Tibial nerve (tissue), 4 donors: ENCODE measurements at regions not wholly inside any gene's neighbourhood (a gene's known extent, or its start where the extent isn't known, plus 50 kb on each side); places are given as distances from the start of the nearest gene placed in this dataset.

Experiments used
- DNase-seq, 2 donors: peaks; one replicate each; pipeline ENCODE4 v3.0.0-alpha.2; 2019; ENCODE audit warnings: low spot score in 2 of 2
- H3K27ac ChIP-seq, 4 donors: fragments of 200-600 bp; sonication (generic) in 3 of 4; one replicate each; pipeline ENCODE4 v1.5.1; 2017 to 2019; ENCODE audit warnings: mild to moderate bottlenecking in 1 of 4
- H3K27me3 ChIP-seq, 2 donors: fragments of 200-600 bp; sonication (generic) in 1 of 2; one replicate each; pipeline versions ENCODE4 v1.5.1 to v1.6.0; 2017 to 2019
- H3K36me3 ChIP-seq, 3 donors: fragments of 200-600 bp; sonication (generic); one replicate each; pipeline ENCODE4 v1.5.1; 2018 to 2019
- H3K4me1 ChIP-seq, 4 donors: fragments of 200-600 bp; sonication (generic) in 3 of 4; one replicate each; pipeline ENCODE4 v1.5.1; 2017 to 2019
- H3K4me3 ChIP-seq, 4 donors: fragments of 200-600 bp; sonication (generic) in 3 of 4; one replicate each; pipeline ENCODE4 v1.5.1; 2017 to 2019; ENCODE audit warnings: mild to moderate bottlenecking in 1 of 4, moderate library complexity in 1 of 4
- H3K9me3 ChIP-seq, 4 donors: fragments of 200-600 bp; sonication (generic) in 3 of 4; one replicate each; pipeline ENCODE4 v1.5.1; 2017 to 2019
- EP300 ChIP-seq, 2 donors: sonication (generic); formaldehyde crosslinking; IDR thresholded peaks; one replicate each; pipeline ENCODE4 v1.6.1; 2017; ENCODE audit warnings: antibody characterized with exemption in 2 of 2, mild to moderate bottlenecking in 1 of 2
- POLR2A ChIP-seq, 2 donors: fragments of 450-650 bp; IDR thresholded peaks; one replicate each; pipeline ENCODE4 v1.6.1; 2017; ENCODE audit warnings: antibody characterized with exemption in 2 of 2, mild to moderate bottlenecking in 2 of 2, moderate library complexity in 2 of 2
- WGBS, 2 donors: methylation state at CpG; one replicate each; pipeline ENCODE4 v1.1.5; 2018; 5-methylcytosine and 5-hydroxymethylcytosine counted together
- TF ChIP-seq, protein P1 (sequence below), 5 experiments: fragments of 200-600 bp in 3 of 5; fragments of 450-650 bp in 2 of 5; sonication (generic) in 3 of 5; IDR thresholded peaks; one replicate each; pipeline ENCODE4 v1.5.1; 2016 to 2019; ENCODE audit warnings: antibody characterized with exemption in 5 of 5, mild to moderate bottlenecking in 3 of 5, moderate library complexity in 2 of 5

DNA sequence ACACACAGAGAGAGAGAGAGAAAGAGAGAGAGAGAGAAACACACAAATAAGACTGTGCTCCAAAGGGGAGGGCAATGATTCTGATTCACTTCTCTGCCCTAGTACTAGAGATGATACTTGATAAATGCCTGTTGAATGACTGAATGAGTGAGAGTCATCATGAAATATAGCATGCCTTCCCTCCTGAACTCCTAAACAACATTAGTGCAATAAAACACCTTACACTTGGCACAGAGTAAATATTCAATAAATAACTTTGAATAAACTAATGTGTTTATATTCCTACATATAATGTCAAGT lies 511.2 kb upstream of the RAG2 start:
- no peaks in the 10 kb centered on the region for H3K9me3 ChIP-seq
- H3K27me3 ChIP-seq = no peaks in the 10 kb centered on the region
- no peaks in the 10 kb centered on the region for H3K4me1 ChIP-seq
- H3K4me3 ChIP-seq = no peak overlapping the region
- no peaks in the 10 kb centered on the region for H3K36me3 ChIP-seq
- H3K27ac ChIP-seq = no peak overlapping the region
- no peak for DNase-seq
- TF ChIP-seq POLR2A (IDR thresholded peaks at IDR 0.05) = no peak
- TF ChIP-seq EP300 (IDR thresholded peaks at IDR 0.05) = no peak
- TF ChIP-seq, protein P1, sequence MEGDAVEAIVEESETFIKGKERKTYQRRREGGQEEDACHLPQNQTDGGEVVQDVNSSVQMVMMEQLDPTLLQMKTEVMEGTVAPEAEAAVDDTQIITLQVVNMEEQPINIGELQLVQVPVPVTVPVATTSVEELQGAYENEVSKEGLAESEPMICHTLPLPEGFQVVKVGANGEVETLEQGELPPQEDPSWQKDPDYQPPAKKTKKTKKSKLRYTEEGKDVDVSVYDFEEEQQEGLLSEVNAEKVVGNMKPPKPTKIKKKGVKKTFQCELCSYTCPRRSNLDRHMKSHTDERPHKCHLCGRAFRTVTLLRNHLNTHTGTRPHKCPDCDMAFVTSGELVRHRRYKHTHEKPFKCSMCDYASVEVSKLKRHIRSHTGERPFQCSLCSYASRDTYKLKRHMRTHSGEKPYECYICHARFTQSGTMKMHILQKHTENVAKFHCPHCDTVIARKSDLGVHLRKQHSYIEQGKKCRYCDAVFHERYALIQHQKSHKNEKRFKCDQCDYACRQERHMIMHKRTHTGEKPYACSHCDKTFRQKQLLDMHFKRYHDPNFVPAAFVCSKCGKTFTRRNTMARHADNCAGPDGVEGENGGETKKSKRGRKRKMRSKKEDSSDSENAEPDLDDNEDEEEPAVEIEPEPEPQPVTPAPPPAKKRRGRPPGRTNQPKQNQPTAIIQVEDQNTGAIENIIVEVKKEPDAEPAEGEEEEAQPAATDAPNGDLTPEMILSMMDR (IDR thresholded peaks at IDR 0.05) = no peak

DNA sequence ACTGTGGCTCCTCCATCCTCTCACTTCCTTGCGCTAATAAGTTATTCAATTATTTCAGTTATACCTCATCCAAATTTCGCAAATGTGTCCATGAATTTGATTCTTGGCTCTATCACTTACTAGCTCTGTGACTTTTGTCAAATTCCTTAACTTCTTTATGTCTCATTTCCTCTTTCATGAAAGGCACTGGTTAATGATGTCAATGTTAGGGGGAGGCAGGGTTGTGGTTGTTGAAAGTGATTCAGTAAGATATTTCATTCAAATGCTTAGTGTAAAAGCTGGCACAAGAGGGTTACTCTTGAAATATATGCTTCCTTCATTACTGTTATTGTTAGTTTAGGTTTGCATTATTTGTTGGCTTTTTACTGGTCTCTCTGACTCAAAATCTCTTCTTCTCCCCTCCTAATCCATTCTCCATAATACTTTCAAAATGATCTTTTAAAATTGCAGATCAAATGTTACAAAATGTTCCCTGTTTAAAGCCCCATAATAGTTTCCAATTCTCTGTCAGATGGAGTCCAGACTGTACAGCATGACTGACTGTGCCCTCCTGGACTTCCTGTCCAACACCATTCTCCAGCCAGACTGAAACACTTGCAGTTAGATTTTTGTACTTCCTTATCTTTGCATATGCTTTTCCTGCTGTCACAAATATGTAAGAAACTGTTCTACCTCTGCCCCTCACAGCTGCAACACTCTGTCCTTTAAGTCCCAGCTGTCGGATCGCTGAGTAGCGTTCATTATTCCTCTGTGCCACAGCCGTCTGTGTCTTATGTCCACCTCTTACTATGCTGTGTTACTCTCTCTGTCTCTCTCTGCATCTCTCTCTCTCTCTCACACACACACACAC lies 510.6 kb upstream of the RAG2 start:
- no peak overlapping the region for H3K4me3 ChIP-seq
- TF ChIP-seq POLR2A (IDR thresholded peaks at IDR 0.05) (no peak), EP300 (IDR thresholded peaks at IDR 0.05) (no peak)
- TF ChIP-seq, protein P1 (IDR thresholded peaks at IDR 0.05) = no peak
- H3K9me3 ChIP-seq = no peaks in the 10 kb centered on the region
- DNase-seq = no peak
- no peak overlapping the region for H3K27ac ChIP-seq
- no peaks in the 10 kb centered on the region for H3K4me1 ChIP-seq
- H3K36me3 ChIP-seq = no peaks in the 10 kb centered on the region
- 47 to 57% methylated on average over 6 of the region's 6 CpGs for WGBS, 2 donors
- H3K27me3 ChIP-seq = no peaks in the 10 kb centered on the region

DNA sequence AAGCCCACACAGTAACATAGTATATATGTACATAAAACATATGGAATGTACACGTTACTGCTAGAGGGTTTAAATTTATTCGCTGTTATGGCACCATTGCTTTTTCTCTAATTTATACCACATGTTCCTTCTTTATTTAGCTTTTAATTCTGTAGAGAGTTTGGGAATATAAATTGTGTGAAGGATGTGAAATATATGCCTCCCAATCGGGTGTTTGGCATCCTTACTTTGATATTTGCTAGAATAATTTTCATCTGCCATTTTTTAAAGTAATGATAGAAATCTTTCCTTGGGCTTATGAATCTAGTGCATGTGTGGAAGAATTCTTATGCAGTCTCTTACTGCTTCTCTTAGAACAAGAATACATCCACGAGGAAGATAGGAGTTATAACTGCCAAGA lies 509.8 kb upstream of the RAG2 start:
- Histone ChIP-seq H3K4me1 (no peaks in the 10 kb centered on the region), H3K27me3 (no peaks in the 10 kb centered on the region), H3K9me3 (no peaks in the 10 kb centered on the region), H3K4me3 (no peak overlapping the region), H3K36me3 (no peaks in the 10 kb centered on the region), H3K27ac (no peak overlapping the region)
- 52 to 58% methylated on average over 4 of the region's 4 CpGs for WGBS, 2 donors
- no peak for DNase-seq
- TF ChIP-seq EP300 (IDR thresholded peaks at IDR 0.05) = no peak
- no peak for TF ChIP-seq POLR2A (IDR thresholded peaks at IDR 0.05)
- TF ChIP-seq, protein P1 (IDR thresholded peaks at IDR 0.05) = no peak

DNA sequence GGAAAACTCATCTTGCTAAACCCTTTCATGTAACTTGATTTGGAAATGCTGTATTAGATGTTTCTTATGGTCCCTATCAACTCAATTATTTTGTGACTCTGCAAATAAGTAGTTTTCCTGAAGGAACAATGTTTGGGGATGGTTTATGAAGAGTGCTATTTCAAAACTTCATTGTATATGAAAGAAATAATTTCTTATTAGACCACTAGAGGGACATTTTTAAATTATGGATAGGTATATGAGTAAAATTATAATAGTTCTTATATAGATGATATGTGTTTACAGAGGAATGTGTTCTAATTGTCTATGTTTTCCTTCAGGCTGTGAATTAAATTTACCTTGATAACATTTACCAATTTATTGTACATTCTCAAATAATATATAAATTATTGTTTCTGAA lies 509.4 kb upstream of the RAG2 start:
- no peaks in the 10 kb centered on the region for H3K4me1 ChIP-seq
- no peaks in the 10 kb centered on the region for H3K36me3 ChIP-seq

DNA sequence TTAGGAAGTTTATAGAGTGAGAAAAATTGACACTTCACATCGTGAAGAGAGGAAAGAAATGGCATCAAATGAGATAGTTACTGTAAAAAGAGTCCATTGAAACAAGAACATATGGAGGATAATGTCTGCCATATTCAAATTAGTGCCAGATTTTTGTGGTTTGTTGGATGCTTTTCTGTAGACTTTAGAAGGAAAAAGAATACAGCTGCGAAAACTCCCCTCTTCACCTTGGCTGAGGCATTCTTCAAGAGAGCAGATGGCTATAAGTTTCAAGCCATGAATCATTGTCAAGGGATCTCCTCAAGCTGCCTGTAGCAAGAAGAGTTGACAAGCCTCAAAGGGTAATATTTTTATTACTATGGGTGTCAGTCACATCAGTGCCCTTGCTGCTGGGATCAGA lies 507.4 kb upstream of the RAG2 start:
- Histone ChIP-seq H3K4me3 (no peak overlapping the region), H3K27ac (no peak overlapping the region), H3K9me3 (no peaks in the 10 kb centered on the region), H3K27me3 (no peaks in the 10 kb centered on the region), H3K36me3 (no peaks in the 10 kb centered on the region), H3K4me1 (no peaks in the 10 kb centered on the region)
- DNase-seq = no peak
- TF ChIP-seq POLR2A (IDR thresholded peaks at IDR 0.05) = no peak
- TF ChIP-seq EP300 (IDR thresholded peaks at IDR 0.05) = no peak
- TF ChIP-seq, protein P1 (IDR thresholded peaks at IDR 0.05) = no peak
- WGBS, 2 donors = 70 to 72% methylated on average over 2 of the region's 2 CpGs

More for the DNA sequence above, 509.4 kb upstream of the RAG2 start:
- H3K27me3 ChIP-seq = no peaks in the 10 kb centered on the region
- H3K4me3 ChIP-seq = no peak overlapping the region
- no peak for DNase-seq
- no peak overlapping the region for H3K27ac ChIP-seq
- TF ChIP-seq POLR2A (IDR thresholded peaks at IDR 0.05) (no peak), EP300 (IDR thresholded peaks at IDR 0.05) (no peak)
- TF ChIP-seq, protein P1 (IDR thresholded peaks at IDR 0.05) = no peak
- no peaks in the 10 kb centered on the region for H3K9me3 ChIP-seq
